Osteocyte (in vitro differentiated cells): ENCODE measurements at regions not wholly inside any gene's neighbourhood (a gene's known extent, or its start where the extent isn't known, plus 50 kb on each side); places are given as distances from the start of the nearest gene placed in this dataset.

Experiments
- DNase-seq: peaks from one replicate; pipeline ENCODE4 v3.0.0; 2021; ENCODE audit warnings: mixed read lengths; ENCODE audit not compliant: unreplicated experiment; ENCODE audit errors: extremely low spot score
- H3K27ac Mint-ChIP-seq: one replicate; pipeline ENCODE4 v1.8.0; 2021; ENCODE audit warnings: mild to moderate bottlenecking, mixed read lengths; ENCODE audit not compliant: unreplicated experiment
- H3K27me3 Mint-ChIP-seq: one replicate; pipeline ENCODE4 v1.8.0; 2021; ENCODE audit warnings: mixed read lengths; ENCODE audit not compliant: unreplicated experiment
- H3K36me3 Mint-ChIP-seq: one replicate; pipeline ENCODE4 v1.8.0; 2021; ENCODE audit warnings: mixed read lengths; ENCODE audit not compliant: unreplicated experiment
- H3K4me1 Mint-ChIP-seq: one replicate; pipeline ENCODE4 v1.8.0; 2021; ENCODE audit warnings: mixed read lengths; ENCODE audit not compliant: unreplicated experiment
- H3K4me3 Mint-ChIP-seq: one replicate; pipeline ENCODE4 v1.8.0; 2021; ENCODE audit warnings: mild to moderate bottlenecking, moderate library complexity, mixed read lengths; ENCODE audit not compliant: unreplicated experiment
- H3K9me3 Mint-ChIP-seq: one replicate; pipeline ENCODE4 v1.8.0; 2021; ENCODE audit warnings: mixed read lengths; ENCODE audit not compliant: unreplicated experiment
- CTCF ChIP-seq: fragments of 200-600 bp; sonication (generic); IDR thresholded peaks from 2 replicates; pipeline ENCODE4 v1.5.0; 2021; ENCODE audit warnings: antibody characterized with exemption, mild to moderate bottlenecking, moderate library complexity

GRCh38 chr13:110789871-110790270, 76.4 kb downstream of the ING1 start:
- Mint-ChIP-seq H3K27me3 (peaks cover 29% of the 10 kb centered on the region), H3K27ac (no peak overlapping the region), H3K4me3 (no peak overlapping the region)

DNA sequence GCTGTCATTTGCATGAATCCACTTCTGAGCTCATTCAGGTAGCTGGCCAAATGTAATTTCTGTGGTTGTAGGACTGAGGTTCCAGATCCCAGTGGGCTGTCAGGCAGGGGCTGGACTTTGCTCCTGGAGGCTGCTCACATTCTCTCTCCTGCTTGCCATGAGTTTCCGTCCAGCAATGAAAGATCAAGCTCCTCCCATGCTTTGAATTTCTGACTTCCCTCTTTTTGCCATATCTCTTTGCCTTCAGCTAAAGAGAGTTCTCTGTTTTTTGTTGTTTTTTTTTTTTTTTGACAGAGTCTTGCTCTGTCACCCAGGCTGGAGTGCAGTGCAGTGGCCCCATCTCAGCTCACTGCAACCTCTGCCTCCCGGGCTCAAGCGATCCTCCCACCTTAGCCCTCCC, 76.9 kb downstream of the ING1 start:
- Mint-ChIP-seq H3K27me3 (peaks cover 24% of the 10 kb centered on the region), H3K4me3 (no peak overlapping the region), H3K4me1 (peaks cover 5% of the 10 kb centered on the region), H3K9me3 (peaks cover 12% of the 10 kb centered on the region), H3K27ac (no peak overlapping the region), H3K36me3 (no peaks in the 10 kb centered on the region)
- no peak for DNase-seq
- no peak for TF ChIP-seq CTCF

More at GRCh38 chr13:110789871-110790270, 76.4 kb downstream of the ING1 start:
- no peaks in the 10 kb centered on the region for H3K36me3 Mint-ChIP-seq
- no peak for DNase-seq
- TF ChIP-seq CTCF = no peak
- peaks cover 5% of the 10 kb centered on the region for H3K4me1 Mint-ChIP-seq
- H3K9me3 Mint-ChIP-seq = peaks cover 12% of the 10 kb centered on the region

DNA sequence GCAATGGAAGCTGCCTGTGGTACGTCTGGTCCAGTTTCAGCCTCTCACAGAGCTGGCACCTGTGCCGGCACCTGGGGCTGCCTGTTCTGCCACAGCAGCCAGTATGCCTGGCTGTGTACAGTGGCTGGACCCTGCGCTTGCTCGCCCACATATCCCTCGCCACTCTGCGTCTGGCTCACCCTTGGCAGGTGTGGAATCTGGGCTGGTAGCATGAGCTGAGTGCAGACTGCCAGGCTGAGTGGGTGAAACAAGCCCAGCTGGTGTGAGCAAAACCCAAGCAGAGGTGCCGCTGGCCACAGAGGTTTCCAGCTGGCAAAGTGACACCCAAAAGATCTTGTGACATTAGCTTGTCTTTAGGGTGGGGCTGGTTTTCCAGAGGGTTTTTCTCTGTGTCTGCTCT, 80.7 kb downstream of the ING1 start:
- Mint-ChIP-seq H3K4me1 (peaks cover 20% of the 10 kb centered on the region), H3K27ac (no peak overlapping the region), H3K9me3 (peaks cover 12% of the 10 kb centered on the region), H3K36me3 (peaks cover 2% of the 10 kb centered on the region), H3K4me3 (no peak overlapping the region), H3K27me3 (no peaks in the 10 kb centered on the region)
- DNase-seq = no peak
- no peak for TF ChIP-seq CTCF

- TF ChIP-seq CTCF = no peak
- H3K27ac Mint-ChIP-seq = no peak overlapping the region
- H3K27me3 Mint-ChIP-seq = no peaks in the 10 kb centered on the region
- H3K4me3 Mint-ChIP-seq = no peak overlapping the region
- no peak for DNase-seq
- H3K4me1 Mint-ChIP-seq = peaks cover 35% of the 10 kb centered on the region
- H3K36me3 Mint-ChIP-seq = peaks cover 2% of the 10 kb centered on the region
- no peaks in the 10 kb centered on the region for H3K9me3 Mint-ChIP-seq
Observed at GRCh38 chr13:110797230-110797877, 83.9 kb downstream of the ING1 start.

GRCh38 chr13:110798081-110798994, 84.8 kb downstream of the ING1 start:
- H3K9me3 Mint-ChIP-seq = no peaks in the 10 kb centered on the region
- TF ChIP-seq CTCF = no peak
- H3K36me3 Mint-ChIP-seq = peaks cover 2% of the 10 kb centered on the region
- DNase-seq = no peak
- peaks cover 35% of the 10 kb centered on the region for H3K4me1 Mint-ChIP-seq
- peak overlapping the region; percentile 94 for H3K27ac Mint-ChIP-seq
- H3K27me3 Mint-ChIP-seq = no peaks in the 10 kb centered on the region
- H3K4me3 Mint-ChIP-seq = peak overlapping the region; percentile 53
